ENCODE measurements at regions not wholly inside any gene's neighbourhood (a gene's known extent, or its start where the extent isn't known, plus 50 kb on each side); places are given as distances from the start of the nearest gene placed in this dataset.
"Not testable (repeated sequence)": the region's sequence is repeated elsewhere in the genome, so short reads cannot be mapped to it uniquely, and the experiment has no call there.

DNA sequence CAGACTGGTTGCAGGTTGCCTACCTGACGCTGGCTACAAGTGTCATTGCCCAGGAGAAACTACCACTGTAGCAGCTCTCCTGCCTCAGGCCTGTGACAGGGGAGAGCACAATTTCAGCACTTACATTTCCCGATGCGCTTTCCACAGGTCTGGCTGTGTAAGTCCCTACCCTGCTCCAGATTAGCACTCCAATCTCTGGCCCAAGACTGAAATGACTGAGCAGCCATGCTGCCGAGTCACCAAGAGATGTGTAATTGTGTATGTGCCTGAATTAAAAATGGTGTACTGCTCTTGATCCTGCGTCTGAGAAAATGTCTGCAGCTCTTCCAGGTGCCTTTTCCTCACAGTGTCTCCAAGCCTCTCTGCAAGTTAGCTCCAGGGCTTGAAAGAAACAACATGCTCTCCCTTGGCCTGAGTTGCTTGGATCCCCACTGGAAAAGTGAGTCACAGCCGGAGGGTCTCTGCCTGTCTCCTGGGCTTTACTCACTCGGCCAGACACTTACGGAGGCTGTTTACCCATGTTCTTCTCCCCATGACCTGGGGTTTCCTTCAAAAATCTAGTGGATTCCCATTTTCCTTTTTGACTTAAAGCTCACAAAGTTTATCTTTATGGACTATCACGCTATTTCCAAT is 1001.7 kb upstream of the KCND2 start:
- TF ChIP-seq, protein P1, sequence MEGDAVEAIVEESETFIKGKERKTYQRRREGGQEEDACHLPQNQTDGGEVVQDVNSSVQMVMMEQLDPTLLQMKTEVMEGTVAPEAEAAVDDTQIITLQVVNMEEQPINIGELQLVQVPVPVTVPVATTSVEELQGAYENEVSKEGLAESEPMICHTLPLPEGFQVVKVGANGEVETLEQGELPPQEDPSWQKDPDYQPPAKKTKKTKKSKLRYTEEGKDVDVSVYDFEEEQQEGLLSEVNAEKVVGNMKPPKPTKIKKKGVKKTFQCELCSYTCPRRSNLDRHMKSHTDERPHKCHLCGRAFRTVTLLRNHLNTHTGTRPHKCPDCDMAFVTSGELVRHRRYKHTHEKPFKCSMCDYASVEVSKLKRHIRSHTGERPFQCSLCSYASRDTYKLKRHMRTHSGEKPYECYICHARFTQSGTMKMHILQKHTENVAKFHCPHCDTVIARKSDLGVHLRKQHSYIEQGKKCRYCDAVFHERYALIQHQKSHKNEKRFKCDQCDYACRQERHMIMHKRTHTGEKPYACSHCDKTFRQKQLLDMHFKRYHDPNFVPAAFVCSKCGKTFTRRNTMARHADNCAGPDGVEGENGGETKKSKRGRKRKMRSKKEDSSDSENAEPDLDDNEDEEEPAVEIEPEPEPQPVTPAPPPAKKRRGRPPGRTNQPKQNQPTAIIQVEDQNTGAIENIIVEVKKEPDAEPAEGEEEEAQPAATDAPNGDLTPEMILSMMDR (IDR thresholded peaks at IDR 0.05; ENCODE audit: extremely low read depth, missing control alignments) = no peak
- DNase-seq (ENCODE audit: low spot score) = no peak

DNA sequence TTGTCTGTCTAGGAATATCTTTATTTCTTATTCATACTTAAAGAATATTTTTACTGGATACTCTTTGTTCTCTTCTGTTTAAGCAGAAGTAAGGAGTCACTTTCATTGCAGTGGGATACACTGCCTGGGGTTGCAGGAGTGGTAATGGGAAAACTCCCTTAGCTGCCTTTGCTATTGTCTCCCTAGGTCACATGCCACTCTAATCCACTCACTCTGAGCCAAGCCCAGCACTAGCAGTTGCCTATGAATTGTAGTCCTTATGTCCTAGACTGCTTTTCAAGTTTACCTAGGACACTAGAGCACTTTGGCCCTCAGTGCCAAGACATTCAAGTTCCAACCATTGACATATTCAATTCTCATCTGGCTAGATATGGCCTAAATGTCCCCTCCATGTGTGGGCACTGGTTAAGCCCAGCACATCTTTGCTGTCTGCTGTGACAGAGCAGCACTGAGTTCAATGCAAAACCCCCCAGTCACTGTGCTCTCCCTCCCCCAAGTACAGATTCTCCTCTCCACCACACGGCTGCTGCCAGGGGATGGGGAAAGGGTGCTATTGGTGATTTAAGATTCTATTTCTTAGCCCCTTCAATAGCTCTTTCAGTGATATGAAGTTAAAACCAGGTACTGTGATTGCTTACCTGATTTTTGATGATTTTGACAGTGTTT is 991.7 kb upstream of the KCND2 start:
- TF ChIP-seq, protein P1 (IDR thresholded peaks at IDR 0.05; ENCODE audit: extremely low read depth, missing control alignments) = no peak
- no peak for DNase-seq (ENCODE audit: low spot score)

DNA sequence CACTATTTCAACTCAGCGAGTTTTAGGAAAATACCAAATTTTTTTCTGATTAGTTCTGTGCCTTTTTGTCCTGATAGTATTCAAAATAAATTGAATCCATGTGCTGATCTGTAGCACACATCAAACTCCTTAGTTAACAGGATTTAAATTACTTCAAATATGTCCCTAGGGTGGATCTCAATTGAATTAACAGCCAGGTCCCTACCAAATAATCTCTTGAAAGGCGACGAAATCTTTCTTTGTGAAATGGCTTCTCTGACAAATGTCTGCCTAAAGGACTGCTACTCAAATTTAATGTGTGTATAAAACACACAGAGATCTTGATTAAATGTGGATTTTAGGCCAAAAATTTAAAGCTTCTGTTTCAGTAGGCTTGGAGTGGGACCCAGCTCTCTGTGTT is 989.6 kb upstream of the KCND2 start:
- TF ChIP-seq, protein P1 (IDR thresholded peaks at IDR 0.05; ENCODE audit: extremely low read depth, missing control alignments) = no peak
- DNase-seq (ENCODE audit: low spot score) = no peak

DNA sequence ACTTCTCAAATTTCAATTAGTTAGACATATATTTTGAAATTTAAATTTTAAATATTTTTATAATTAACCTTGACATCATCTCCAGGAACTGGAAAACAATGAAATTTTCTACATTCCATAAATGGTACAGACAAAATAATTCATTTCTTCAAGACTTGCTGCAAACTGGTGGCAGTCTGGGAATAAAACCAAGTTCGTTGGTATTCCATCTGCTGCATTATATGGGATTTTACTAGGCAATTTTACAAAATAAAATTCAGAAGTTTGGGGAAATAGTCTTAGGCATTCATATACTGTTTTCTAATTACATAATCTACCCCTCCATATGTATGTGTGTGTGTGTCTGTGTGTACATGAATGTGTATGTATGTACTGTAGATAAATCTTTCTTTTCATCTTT is 984.6 kb upstream of the KCND2 start:
- TF ChIP-seq, protein P1 (IDR thresholded peaks at IDR 0.05; ENCODE audit: extremely low read depth, missing control alignments) = no peak
- no peak for DNase-seq (ENCODE audit: low spot score)

DNA sequence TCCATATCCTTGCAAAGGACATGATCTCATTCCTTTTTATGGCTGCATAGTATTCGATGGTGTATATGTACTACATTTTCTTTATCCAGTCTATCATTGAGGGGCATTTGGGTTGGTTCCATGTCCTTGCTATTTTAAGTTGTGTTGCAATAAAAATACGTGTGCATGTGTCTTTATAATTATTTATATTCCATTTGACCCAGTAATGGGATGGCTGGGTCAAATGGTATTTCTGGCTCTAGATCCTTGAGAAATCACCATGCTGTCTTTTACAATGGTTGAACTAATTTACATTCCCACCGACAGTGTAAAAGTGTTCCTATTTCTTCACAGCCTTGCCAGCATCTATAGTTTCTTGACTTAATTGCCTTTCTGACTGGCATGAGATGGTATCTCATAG is 972.6 kb upstream of the KCND2 start:
- not testable (repeated sequence) for DNase-seq (ENCODE audit: low spot score)

DNA sequence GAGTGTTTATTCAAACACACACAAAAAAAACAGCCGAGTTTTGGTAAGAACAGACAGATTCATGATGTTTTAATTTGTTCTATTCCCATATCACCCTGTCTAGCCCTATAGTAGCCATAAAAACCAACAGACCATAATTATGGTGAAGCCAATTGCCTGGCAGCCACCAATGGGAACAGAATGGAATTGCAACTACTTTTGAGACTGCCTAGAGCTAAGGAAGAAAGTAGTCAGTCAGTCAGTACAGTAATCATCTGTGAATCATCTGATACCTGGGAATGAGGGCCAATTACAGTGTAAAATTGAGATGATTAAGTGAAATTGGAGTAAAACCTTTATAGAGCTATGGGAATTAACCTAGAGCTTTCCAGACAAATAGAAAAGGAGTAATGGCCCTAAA is 952.7 kb upstream of the KCND2 start:
- no peak for DNase-seq (ENCODE audit: low spot score)
- TF ChIP-seq, protein P1 (IDR thresholded peaks at IDR 0.05; ENCODE audit: extremely low read depth, missing control alignments) = no peak

DNA sequence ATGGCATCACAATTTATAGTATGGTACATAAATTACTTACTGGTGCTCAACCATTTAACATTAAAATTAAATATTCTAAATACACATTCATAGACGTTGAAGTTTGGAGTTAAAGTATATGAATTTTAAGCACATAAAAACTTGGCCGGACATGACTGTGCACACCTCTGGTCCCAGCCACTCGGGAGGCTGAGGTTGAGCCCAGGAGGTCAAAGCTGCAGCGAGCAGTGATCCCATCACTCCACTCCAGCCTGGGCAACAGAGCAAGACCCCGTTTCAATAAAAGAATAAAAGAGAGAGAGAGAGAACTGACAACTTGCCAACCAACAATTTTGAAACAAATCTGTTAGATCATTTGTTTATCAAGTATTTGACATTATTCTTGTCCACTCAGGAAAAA is 943.3 kb upstream of the KCND2 start:
- TF ChIP-seq, protein P1 (IDR thresholded peaks at IDR 0.05; ENCODE audit: extremely low read depth, missing control alignments) = no peak
- no peak for DNase-seq (ENCODE audit: low spot score)

DNA sequence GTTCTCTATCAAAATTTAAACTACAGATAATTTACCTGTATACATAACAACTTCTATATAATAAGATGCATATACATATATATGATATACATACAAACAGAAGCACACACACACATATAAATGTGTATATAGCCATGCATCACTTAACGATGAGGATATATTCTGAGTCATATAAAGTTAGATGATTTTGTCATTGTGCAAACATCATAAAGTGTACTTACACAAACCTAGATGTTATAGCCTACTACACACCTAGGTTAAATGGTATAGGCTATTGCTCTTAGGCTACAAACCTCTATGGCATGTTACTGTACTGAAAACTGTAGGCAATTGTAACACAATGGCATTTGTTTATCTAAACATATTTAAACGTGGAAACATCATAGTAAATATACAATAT is 937.6 kb upstream of the KCND2 start:
- TF ChIP-seq, protein P1 (IDR thresholded peaks at IDR 0.05; ENCODE audit: extremely low read depth, missing control alignments) = no peak
- DNase-seq (ENCODE audit: low spot score) = no peak
